GM12874 (cell line): ENCODE measurements at regions not wholly inside any gene's neighbourhood (a gene's known extent, or its start where the extent isn't known, plus 50 kb on each side); places are given as distances from the start of the nearest gene placed in this dataset.

Source experiments
- TF ChIP-seq, protein P1 (sequence below): IDR thresholded peaks from 2 replicates; pipeline ENCODE4 v1.5.1; 2011; ENCODE audit warnings: low read depth, mild to moderate bottlenecking, control low read depth, low read length, moderate library complexity; ENCODE audit not compliant: insufficient read depth

DNA sequence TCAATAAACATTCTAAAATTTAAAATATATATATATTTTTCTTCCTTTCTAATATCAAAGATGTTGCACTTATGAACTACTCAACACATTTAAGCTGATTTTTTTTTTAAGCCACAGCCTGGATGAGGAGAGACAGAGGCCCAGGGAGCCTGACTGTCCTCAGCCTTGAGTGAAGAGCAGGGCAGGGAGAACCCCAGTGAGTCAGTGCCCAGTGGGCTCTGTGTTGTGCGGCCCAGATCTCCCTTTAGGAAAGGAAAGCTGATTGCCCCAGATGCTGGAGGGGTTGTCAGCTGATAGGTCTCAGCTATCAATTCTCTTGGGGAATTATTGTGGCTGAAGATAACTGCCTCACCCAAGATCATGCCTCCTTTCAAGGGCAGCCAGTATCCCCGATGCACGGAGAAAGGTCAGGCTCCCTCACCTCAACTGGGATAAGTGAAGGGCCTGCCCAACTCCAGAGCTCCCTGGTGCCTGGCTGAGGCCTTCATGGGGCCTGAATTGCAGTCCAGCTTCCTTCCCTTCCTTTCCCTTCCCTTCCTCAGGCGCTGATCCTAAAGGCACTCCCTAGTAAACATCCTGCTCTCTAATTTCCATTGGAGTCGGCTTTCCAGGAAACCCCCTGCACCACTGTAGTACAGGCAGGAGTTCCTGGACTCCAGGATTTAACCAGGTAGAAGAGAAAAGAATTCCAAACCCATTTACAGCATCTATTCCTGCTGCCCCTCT lies 106.9 kb upstream of the ATL2 start:
- TF ChIP-seq, protein P1, sequence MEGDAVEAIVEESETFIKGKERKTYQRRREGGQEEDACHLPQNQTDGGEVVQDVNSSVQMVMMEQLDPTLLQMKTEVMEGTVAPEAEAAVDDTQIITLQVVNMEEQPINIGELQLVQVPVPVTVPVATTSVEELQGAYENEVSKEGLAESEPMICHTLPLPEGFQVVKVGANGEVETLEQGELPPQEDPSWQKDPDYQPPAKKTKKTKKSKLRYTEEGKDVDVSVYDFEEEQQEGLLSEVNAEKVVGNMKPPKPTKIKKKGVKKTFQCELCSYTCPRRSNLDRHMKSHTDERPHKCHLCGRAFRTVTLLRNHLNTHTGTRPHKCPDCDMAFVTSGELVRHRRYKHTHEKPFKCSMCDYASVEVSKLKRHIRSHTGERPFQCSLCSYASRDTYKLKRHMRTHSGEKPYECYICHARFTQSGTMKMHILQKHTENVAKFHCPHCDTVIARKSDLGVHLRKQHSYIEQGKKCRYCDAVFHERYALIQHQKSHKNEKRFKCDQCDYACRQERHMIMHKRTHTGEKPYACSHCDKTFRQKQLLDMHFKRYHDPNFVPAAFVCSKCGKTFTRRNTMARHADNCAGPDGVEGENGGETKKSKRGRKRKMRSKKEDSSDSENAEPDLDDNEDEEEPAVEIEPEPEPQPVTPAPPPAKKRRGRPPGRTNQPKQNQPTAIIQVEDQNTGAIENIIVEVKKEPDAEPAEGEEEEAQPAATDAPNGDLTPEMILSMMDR = no peak

DNA sequence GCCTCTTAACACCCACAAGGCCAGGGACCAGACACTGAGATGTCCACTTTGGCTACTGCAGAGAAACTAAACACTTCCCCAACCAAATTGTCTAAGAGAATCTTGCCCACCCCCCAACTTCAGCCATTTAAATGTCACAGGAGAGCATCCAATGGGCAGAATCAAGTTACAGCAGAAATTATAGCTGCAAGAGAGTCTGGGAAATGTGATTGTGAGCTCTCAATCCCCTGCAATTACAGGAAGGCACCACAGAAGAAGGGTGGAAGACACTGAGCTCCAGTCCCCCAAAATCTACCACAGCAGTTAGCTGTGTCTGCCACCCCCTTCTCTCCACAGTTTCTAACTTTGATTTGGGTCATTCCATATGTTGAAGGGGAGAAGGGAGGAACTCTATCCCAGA lies 103.5 kb upstream of the ATL2 start:
- TF ChIP-seq, protein P1 = no peak

DNA sequence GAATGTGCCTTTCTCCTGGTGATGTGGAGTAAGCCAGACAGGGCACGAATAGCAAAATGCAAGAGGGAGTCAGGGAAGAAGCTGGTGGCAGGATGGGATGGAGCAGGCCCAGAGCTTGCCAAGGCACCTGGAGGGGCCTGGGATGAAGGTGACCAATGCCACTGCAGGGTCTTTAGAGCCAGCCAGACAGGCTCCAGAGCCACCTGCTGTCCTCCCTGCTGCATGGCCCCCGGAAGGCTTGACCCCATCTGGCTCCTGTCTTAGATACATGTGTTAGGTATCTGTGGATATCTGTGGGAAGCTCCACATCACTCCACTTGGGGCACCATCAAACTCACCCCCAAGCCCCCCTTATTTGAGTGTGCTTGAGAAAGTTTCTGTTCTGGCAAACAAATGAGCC lies 99.9 kb upstream of the ATL2 start:
- TF ChIP-seq, protein P1 = no peak

DNA sequence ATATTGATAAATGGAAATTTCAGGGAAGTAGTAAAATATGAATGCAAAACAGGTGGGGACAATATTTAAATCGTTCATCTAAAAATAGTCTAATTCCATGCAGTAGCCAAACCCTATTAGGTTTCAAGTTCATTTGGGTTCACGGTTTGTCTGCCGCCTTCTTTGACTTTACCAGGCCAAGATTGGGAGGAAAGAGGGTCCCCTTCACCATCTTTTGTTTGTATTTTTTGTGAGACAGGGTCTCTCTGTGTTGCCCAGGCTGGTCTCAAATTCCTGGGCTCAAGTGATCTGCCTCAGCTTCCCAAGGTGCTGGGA lies 98.5 kb upstream of the ATL2 start:
- TF ChIP-seq, protein P1 = no peak

DNA sequence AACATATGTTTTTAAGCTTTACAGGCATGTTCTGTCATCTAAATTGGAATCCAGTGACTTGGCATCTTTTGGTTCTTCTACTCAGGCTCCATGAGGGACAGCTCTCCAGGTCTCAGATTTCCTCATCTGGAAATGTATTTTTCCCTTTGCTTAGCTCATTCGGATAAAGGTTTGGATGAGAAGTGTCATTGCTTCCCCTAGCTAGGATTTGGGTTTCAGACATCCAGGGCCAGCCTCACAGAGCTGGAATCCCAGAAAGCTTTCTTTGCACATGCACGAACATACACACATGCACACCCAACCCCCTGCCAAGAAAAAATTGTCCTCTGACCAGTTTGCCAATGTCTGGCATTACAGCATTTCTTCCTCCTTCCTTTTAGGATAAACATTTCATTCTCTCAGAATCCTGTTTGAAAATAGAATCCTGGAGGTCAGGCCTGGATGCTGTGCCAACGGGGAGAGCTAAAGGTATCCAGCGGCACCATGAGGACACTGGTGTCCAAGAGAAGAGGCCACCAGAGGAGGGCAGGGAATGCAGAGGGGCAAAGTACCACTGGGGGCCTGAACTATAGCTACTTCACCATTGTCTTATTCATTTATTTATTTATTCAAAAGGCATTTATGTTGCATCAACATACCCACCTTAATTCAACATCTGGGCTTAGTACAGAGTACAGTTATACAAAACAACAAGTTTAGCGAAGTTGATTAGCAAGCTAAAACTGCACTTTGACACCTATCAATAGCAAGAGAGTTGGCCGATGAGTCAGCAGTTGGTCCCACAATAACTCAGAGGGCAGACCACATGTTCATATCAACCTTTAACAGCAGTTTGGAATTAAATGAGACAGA lies 97.9 kb upstream of the ATL2 start:
- TF ChIP-seq, protein P1 = no peak

DNA sequence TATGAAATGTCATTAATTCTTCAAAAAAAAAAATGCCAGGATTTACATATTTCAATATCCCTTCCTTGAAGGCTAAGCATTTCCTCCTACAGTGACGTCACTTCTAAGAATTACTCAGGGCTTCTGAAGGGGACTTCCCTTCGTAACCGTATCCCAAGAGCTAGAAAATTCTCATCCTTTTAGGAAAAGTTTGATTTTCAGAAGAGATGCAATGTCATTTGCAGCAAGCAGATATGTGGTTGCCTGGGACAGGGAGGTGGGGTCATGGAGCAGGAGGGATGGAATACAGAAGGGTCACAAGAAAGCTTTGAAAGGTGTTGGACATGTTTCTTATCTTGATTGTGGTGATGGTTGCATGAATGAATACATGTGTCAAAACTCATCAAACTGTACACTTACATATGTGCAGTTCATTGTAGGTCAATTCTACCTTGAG lies 97.0 kb upstream of the ATL2 start:
- TF ChIP-seq, protein P1 = no peak

DNA sequence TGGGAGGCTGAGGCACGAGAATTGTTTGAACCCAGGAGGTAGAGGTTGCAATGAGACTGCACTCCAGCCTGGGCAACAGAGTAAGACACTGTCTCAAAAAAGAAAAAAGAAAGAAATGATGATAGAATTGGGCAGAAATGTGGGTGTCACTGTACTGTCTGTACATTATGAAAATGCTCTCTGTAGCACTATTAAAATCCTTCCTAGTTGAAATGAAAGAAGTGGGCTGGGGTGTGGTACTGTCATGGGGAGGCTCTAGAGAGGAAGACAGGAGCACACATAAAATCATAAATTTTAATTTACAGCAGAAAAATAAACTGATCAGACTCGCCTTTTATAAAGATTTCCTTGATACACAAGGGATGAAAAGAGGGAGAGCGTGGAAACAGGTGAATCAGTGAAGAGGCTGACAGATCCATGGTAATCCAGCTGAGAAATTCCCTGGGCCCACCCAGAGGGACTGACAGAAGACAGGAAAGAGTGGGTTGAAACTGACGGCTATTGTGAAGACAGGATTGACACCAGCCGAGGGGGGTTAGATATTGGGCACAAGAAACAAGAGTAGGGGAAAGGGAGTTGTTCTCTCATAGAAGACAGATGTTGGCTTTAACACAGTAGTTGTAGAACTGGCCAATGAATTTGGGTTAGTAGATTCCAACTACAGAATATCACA lies 96.4 kb upstream of the ATL2 start:
- TF ChIP-seq, protein P1 = no peak
